ENCODE measurements at regions not wholly inside any gene's neighbourhood (a gene's known extent, or its start where the extent isn't known, plus 50 kb on each side); places are given as distances from the start of the nearest gene placed in this dataset.

DNA sequence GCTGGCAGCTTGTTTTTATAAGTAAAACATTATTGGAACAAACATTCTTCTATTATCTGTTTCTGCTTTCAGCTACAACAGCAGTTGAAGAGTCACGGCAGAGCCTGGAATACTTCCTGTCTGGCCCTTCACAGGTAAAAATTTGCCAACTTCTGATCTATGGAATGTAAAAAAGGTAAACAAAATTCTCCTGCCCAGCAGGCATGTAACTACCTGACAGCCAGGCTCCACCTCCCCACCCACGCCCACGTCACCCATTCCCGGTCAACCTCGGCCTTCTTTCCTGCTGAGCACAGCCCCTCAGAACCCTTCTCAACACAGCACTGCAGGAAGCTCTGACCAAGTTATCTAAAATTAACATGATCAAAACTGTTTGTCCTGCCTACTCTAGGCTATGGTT lies 166.0 kb downstream of the DLL1 start:
- H3K36me3 ChIP-seq = no peaks in the 10 kb centered on the region
- no peak for DNase-seq
- peaks cover 0 to 21% (median 3%) of the 10 kb centered on the region in 3 donors for H3K9me3 ChIP-seq
- peaks cover 0 to 29% (median 0%) of the 10 kb centered on the region in 4 donors for H3K27me3 ChIP-seq
- 41 to 53% methylated on average over 5 of the region's 5 CpGs for WGBS, 2 donors
- no peak overlapping the region for H3K4me3 ChIP-seq
- TF ChIP-seq, protein P1, sequence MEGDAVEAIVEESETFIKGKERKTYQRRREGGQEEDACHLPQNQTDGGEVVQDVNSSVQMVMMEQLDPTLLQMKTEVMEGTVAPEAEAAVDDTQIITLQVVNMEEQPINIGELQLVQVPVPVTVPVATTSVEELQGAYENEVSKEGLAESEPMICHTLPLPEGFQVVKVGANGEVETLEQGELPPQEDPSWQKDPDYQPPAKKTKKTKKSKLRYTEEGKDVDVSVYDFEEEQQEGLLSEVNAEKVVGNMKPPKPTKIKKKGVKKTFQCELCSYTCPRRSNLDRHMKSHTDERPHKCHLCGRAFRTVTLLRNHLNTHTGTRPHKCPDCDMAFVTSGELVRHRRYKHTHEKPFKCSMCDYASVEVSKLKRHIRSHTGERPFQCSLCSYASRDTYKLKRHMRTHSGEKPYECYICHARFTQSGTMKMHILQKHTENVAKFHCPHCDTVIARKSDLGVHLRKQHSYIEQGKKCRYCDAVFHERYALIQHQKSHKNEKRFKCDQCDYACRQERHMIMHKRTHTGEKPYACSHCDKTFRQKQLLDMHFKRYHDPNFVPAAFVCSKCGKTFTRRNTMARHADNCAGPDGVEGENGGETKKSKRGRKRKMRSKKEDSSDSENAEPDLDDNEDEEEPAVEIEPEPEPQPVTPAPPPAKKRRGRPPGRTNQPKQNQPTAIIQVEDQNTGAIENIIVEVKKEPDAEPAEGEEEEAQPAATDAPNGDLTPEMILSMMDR (IDR thresholded peaks at IDR 0.05) = no peak
- no peak for TF ChIP-seq POLR2A (IDR thresholded peaks at IDR 0.05)
- intact Hi-C loops (cut with DNase I) = no loop called here
- H3K4me1 ChIP-seq = peaks cover 3 to 28% (median 6%) of the 10 kb centered on the region in 3 donors
- peak overlapping the region in 1 of 4 donors; percentile 47 for H3K27ac ChIP-seq

DNA sequence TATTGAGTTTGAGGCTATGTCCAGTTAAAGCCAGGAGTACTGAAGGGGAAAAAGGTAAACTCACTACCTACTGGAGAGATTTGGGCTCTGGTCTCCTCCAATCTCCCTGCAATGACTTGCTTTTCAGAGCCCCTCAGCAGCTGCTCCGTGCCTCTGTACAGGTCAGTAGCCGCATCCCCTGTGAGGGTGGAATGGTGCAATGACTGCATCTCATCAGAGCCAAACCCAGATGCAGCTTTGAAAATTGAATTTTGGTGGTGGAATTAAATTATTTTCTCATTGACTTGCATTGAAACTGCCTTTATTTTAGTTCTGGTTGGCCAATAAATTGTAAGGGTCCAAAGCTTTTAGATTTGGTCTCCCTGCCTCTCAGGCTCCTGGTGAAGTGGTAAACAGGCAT lies 166.7 kb downstream of the DLL1 start:
- H3K27me3 ChIP-seq = peaks cover 0 to 22% (median 0%) of the 10 kb centered on the region in 4 donors
- no peak for DNase-seq
- WGBS, 2 donors = 83 to 100% methylated on average over 1 to 2 of the region's 2 CpGs
- intact Hi-C loops (cut with DNase I) = no loop called here
- no peak overlapping the region for H3K27ac ChIP-seq
- no peaks in the 10 kb centered on the region for H3K36me3 ChIP-seq
- peaks cover 0 to 21% (median 3%) of the 10 kb centered on the region in 3 donors for H3K4me1 ChIP-seq
- no peak overlapping the region for H3K4me3 ChIP-seq
- peaks cover 0 to 27% (median 3%) of the 10 kb centered on the region in 3 donors for H3K9me3 ChIP-seq
- no peak for TF ChIP-seq POLR2A (IDR thresholded peaks at IDR 0.05)
- TF ChIP-seq, protein P1 (IDR thresholded peaks at IDR 0.05) = no peak

DNA sequence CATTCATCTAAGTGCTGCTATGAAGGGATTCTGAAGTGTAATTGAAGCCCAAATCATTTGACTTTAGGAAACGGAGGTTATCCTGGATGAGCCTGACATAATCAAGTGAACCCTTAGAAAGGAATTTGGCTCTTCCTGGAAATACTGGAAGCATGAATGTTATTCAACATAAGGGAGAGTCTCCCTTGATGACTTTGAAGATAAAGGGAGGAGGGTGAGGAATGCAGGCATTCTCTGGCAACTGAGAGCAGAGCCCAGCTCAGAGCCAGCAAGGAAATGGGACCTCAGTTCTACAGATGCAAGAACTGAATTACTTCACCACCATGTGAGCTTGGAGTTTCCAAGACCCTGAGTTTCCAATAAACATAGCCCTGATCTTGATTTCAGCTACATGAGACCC lies 168.2 kb downstream of the DLL1 start:
- Histone ChIP-seq H3K27ac (no peak overlapping the region), H3K36me3 (no peaks in the 10 kb centered on the region), H3K4me3 (no peak overlapping the region), H3K4me1 (peaks cover 0 to 17% (median 3%) of the 10 kb centered on the region in 3 donors), H3K9me3 (peaks cover 0 to 27% (median 3%) of the 10 kb centered on the region in 3 donors), H3K27me3 (peaks cover 0 to 12% (median 0%) of the 10 kb centered on the region in 4 donors)
- TF ChIP-seq, protein P1 (IDR thresholded peaks at IDR 0.05) = no peak
- TF ChIP-seq POLR2A (IDR thresholded peaks at IDR 0.05) = no peak
- intact Hi-C loops (cut with DNase I) = no loop called here
- no peak for DNase-seq
- WGBS, 2 donors = 57 to 75% methylated on average over 1 of the region's 1 CpG

DNA sequence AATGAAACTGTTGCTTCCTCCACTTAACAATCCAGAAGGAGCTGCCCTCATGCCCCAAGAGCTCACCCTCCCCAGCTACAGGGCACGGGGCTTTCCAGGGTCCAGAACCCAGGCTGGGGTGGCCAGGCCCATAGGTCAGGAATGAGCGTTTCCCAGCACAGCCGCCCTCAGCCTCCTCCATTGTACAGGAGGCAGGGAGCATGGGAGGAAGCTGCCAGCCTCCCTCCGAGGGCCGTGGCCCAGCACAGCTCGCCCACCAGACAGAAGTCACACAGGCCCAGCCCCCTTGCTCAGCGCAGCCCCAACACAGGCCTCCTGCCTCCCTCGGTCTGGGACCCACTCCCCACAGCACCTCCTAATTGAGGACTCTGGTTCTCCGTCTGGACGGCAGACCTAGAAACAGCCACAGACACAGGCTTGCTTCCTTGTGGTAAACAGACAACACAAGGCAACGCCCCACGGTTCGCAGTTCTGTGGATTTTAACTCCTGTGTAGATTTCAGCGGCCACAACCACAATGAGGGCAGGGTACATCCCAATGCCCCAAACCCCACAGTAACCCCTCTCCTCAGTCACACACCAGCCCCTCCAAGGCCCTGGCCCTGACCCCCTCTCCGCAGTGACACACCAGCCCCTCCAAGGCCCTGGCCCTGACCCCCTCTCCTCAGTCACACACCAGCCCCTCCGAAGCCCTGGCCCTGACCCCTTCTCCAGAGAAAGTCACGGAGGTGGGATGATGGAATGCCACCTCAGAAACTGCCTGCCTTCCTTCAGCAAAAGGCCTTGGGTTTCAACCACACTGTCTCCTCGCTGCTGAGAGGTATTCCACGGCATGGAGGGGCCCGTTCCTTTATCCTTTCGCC lies 173.5 kb downstream of the DLL1 start:
- Histone ChIP-seq H3K4me1 (peaks cover 0 to 17% (median 0%) of the 10 kb centered on the region in 3 donors), H3K27ac (peak overlapping the region in 2 of 4 donors; percentile 15 to 39), H3K4me3 (no peak overlapping the region), H3K36me3 (no peaks in the 10 kb centered on the region), H3K9me3 (peaks cover 0 to 27% (median 3%) of the 10 kb centered on the region in 3 donors), H3K27me3 (peaks cover 0 to 13% (median 0%) of the 10 kb centered on the region in 4 donors)
- intact Hi-C loops (cut with DNase I) = no loop called here
- no peak for DNase-seq
- 81 to 89% methylated on average over 9 to 11 of the region's 21 CpGs for WGBS, 2 donors
- TF ChIP-seq, protein P1 (IDR thresholded peaks at IDR 0.05) = no peak
- TF ChIP-seq POLR2A (IDR thresholded peaks at IDR 0.05) = no peak

DNA sequence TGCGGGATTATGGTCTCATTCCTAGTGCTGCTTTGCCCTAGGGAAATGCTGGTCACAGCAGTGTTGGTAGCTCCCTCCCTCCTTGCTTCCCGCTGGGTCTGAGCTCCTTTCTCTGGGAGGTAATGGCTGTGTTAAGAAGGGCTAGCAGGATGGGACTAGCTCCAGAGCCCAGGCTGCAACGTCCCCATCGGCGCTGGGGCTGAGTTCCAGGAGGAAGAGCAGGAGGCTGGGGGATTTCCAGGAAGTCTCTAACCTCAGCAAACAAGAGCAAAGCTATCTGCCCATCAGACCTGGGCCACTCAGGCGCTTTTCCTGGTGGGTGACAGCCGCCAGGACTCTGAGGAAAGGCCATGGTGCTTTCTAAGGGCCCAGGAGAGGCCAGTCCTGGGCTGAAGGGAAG lies 174.2 kb downstream of the DLL1 start:
- H3K27me3 ChIP-seq = peaks cover 0 to 13% (median 0%) of the 10 kb centered on the region in 4 donors
- WGBS, 2 donors = 65% methylated on average over 2 of the region's 7 CpGs; no CpG with 5 or more reads in 1 of the 2 donors
- H3K36me3 ChIP-seq = no peaks in the 10 kb centered on the region
- peaks cover 0 to 22% (median 3%) of the 10 kb centered on the region in 3 donors for H3K9me3 ChIP-seq
- H3K27ac ChIP-seq = peak overlapping the region in 2 of 4 donors; percentile 15 to 39
- no peak for TF ChIP-seq POLR2A (IDR thresholded peaks at IDR 0.05)
- TF ChIP-seq, protein P1 (IDR thresholded peaks at IDR 0.05) = no peak
- DNase-seq = no peak
- intact Hi-C loops (cut with DNase I) = no loop called here
- H3K4me1 ChIP-seq = peaks cover 0 to 17% (median 0%) of the 10 kb centered on the region in 3 donors
- H3K4me3 ChIP-seq = no peak overlapping the region
